Fibroblast of gingiva (primary cell): ENCODE measurements at regions not wholly inside any gene's neighbourhood (a gene's known extent, or its start where the extent isn't known, plus 50 kb on each side); places are given as distances from the start of the nearest gene placed in this dataset.

ENCODE experiments used
- DNase-seq: peaks from one replicate; pipeline ENCODE4 v3.0.0-alpha.2; 2011; ENCODE audit warnings: low read depth

GRCh38 chr16:48487287-48487686 is 102.1 kb upstream of the SIAH1 start:
- DNase-seq: no peak

DNA sequence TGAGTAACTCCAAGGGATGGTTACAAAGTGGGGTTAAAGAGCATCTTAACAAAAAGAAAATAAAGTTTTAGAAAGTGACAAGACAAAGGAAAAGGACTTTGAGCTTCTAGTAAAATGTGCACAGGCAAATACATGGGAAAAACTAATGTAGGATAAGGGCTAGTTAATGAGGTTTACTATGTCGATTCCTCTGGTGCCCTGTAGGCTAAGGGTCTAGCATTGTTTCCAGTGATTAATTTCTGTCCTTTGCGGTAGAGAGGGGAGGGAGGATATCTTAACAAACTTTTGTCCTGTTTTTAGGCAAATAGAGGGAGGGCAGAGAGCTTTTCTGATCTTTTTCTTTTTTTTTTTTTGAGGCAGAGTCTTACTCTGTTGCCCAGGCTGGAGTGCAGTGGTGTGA is 96.6 kb upstream of the SIAH1 start:
- DNase-seq: no peak

GRCh38 chr16:48481211-48481610 is 96.0 kb upstream of the SIAH1 start:
- no peak for DNase-seq

DNA sequence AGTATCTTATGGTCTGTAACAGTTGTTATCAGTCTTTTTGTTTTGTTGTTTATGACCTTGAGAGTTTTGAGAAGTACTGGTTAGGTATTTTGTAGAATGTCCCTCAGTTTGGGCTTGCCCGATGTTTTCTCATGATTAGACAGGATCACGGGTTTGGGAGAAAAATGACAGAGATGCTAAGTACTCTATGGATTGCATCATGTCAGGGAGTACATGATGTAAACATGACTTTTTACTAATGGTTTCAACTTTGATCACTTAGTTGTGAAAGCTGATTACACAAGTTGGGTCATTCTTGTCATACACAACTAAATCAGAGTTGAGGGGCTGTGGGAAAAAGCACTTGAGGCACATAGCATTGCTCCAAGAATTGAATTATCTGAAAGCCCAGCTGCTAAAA is 94.7 kb upstream of the SIAH1 start:
- peak; percentile 59 for DNase-seq

GRCh38 chr16:48479329-48479728 is 94.1 kb upstream of the SIAH1 start:
- DNase-seq: no peak

DNA sequence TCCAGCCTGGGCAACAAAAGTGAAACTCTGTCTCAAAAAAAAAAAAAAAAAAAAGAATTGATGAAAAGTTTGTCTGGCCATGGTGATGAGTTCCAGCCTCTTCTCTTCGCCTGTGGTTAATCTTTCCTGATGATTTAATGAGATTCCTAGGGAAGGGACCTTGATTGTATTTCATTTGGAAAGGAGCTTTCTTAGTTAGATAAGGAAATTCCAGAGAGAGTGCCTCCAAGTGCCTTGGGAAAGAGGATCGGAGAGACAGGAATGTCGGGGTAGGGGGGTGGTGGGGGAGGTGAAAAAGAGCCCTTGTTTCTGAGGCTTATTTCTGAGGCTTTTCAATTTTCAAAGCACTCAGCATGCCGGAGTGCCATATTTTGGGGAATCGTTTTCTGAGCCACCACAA is 93.2 kb upstream of the SIAH1 start:
- no peak for DNase-seq

DNA sequence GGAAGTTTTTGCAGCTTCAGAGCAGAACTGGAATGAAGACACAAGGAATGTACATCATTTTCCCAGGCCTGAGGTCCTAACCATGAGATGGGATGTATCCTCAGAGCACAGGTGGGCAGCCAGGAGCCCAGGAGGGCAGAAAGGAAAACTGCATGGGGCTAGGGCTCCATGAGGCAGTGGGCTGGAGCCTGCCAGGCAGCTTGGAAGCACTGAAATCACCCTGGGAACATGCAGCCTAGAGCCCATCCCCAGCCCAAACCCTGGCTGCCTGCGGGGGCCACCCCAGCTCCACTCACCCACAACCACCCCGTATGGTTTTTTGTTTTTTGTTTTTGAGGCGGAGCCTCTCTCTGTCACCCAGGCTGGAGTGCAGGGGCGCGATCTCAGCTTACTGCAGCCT is 86.2 kb upstream of the SIAH1 start:
- DNase-seq: no peak

DNA sequence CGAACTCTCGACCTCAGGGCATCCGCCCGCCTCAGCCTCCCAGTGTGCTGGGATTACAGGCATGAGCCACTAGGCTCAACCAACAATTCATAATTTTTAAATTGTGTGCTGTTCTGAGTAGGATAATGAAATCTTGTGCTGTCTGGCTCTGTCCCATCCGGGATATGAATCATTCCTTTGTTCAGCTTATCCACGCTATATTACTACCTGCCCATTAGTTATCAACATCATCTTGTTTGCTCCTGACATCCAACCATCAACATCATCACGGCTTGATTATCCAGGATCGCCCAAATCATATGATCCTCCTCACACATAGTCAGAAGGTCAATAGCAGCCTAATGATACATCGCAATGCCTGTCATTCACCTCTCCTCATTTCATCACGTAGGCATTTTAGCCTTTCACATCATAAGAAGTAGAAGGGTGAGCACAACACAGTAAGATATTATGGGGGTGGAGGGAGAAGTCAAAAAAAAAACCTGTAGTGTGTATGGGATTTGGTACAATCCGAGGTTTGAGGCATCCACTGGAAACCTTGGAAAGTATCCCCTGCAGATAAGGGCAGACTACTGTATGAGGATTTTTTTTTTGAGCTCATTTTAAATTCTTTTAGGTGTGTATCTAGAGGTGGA is 77.0 kb upstream of the SIAH1 start:
- no peak for DNase-seq

DNA sequence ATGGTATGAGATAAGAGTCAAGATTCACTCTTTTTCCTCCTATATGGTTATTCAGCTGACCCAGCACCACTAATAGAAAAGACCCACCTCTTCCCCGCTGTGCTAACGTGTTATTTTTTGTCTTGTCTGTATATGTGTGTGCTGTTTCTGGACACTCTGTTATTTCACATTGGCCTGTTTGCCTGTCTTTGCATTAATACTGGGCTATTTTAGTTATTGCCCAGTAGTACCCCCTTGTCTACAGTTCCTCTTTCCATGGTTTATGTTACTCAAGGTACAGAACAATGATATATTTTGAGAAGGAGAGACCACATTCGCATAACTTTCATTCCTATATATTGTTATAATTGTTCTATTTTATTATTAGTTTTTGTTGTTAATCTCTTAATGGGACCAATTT is 74.0 kb upstream of the SIAH1 start:
- DNase-seq: no peak

DNA sequence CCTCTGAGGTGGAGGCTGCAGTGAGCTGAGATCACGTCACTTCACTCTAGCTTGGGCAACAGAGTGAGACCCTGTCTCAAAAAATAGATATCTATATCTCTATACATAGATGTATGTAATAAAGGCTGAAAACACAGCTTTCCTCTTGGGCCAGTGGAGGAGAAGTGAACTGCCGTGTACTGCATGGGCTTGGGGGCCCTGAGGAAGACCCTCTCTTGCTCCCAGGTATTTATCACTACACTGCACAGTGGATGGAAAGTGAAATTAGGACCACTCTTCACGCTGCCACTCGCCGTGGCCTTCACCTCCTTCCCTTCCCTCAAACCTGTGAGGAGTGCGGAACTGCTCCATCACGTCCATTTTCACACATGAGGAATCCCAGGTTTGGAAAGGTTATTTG is 68.8 kb upstream of the SIAH1 start:
- no peak for DNase-seq

DNA sequence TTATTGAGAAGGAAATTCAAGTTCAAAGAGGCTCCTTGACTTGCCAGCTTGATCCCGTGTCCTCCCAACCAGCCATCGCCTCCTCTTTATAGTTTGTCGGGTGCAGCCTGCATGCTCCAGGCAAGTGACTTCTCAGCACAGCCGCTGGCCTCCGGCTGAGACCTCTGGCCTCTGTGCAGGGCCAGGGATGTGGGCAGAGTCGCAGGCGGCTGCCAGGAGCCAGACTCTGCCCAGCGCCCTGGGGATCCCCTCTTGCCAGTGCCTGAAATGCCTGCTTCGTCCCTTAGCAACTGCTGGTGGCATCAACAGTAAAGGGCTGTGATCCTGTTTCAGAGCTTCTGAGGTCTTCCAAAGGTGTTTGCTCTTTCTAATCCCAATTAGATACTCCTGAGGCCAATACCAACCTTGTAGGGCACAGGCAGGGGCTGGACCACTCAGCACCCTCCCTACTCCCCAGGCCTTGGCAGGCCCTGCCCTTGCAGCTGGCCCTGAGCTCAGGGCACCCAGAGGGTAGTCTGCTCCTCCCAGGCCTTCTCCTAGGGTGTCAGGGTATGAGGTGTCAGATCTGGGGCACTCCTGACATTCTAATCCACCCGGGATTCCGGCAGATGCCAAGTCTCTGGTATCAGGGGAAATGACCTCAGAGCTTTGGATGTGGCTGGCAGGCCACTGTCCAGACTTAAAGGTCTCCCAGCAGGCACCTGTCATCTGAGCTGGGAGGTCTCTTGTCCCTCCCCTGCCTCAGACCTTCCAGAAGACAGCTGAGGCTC is 68.0 kb upstream of the SIAH1 start:
- DNase-seq: no peak

- DNase-seq: no peak
Observed at GRCh38 chr16:48451323-48451722, 66.1 kb upstream of the SIAH1 start.

GRCh38 chr16:48450367-48450766 is 65.2 kb upstream of the SIAH1 start:
- no peak for DNase-seq

DNA sequence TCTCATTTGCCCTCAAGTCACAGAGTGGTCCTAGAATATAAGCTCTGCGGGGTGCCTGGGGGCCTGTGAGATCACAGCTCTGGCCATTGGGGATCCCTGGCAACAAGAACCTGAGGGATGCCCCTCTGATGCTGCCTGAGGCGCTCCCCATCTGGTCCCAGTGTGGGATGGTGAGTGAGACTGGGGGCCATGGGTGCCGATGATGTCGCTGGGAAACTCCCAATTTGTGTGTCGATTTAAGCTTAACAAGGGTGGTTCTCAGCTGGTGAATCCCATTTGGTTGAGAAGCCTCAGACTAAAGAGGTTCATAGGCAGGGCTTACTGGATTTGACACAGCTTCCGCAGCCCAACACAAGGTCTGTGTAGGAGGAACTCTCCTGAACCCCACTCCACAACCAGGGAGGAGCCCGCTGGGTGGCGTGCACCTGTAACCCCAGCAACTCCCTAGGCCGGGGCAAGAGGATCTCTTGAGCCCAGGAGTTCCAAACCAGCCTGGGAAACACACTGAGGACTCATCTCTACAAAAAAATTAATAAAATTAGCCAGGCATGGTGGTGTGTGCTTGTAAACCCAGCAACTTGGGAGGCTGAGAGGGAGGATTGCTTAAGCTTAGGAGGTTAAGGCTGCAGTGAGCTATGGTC is 63.7 kb upstream of the SIAH1 start:
- no peak for DNase-seq

- no peak for DNase-seq
Observed at GRCh38 chr16:48447940-48448536, 62.8 kb upstream of the SIAH1 start.

GRCh38 chr16:48447428-48447827 is 62.2 kb upstream of the SIAH1 start:
- no peak for DNase-seq

GRCh38 chr16:48446534-48446920 is 61.3 kb upstream of the SIAH1 start:
- DNase-seq: no peak

DNA sequence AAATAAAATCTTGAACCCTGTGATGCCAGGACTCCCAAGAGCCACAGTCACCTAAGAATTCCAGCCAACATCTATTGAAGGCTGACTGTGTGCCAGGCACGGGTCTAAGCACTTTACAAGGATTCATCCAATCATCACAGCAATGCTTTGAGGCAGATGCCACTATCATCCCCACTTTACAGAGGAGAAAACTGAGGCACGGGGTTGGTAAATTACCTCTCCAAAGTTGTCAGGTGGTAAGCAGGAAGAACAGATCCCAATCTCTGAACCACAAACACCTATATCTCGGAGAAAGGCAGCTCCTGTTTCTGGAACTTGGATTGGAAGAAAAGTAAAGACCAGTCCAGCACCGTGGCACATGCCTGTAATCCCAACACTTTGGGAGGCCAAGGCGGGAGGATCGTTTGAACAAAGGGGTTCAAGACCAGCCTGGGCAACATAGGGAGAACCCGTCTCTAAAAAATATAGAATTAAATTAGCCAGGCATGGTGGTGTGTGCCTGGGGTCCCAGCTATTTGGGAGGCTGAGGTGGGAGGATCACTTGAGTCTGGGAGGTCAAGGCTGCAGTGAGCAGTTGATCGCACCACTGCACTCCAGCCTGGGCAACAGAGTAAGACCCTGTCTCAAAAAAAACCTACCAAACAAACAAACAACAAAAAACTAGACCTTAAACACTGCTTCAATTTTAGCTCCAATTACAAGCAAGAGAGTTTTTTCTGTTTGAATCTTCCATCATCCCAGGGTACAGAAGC is 60.7 kb upstream of the SIAH1 start:
- DNase-seq: no peak

DNA sequence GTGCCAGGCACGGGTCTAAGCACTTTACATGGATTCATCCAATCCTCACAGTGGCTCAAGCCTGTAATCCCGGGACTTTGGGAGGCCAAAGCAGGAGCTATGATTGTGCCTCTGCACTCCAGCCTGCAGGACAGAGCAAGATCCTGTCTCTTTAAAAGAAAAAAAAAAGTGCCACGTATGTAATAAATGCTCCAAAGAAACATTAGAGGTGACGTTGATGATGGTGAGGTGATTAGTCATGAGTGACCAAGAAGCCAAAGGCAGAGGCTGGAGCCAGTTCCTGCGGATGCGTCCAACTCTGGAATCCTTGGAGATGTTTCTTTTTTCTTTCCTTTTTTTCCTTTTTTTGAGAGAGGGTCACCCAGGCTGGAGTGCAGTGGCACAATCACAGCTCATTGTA is 59.4 kb upstream of the SIAH1 start:
- peak; percentile 79 for DNase-seq

- DNase-seq: no peak
Observed at GRCh38 chr16:48442379-48442778, 57.2 kb upstream of the SIAH1 start.

DNA sequence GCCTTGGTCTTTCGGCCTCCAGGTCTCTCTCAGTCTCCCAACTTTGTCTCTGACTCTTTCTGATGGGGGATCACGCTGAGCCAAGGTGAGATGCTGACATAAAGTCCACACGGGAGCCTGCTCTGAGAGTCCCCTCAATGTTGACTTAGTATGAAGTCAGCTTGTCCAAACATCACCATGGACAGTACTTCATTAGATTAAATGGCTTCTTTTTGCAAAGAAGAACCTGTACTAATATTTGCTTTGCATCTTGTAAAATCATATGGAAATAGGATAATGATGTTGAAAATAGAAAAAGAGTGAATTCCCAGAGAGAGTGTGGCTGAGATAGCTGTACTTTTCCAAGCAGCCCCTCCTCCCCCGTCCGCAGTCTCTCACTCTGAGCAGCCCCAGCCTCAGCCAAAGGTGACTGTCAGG is 56.7 kb upstream of the SIAH1 start:
- no peak for DNase-seq

DNA sequence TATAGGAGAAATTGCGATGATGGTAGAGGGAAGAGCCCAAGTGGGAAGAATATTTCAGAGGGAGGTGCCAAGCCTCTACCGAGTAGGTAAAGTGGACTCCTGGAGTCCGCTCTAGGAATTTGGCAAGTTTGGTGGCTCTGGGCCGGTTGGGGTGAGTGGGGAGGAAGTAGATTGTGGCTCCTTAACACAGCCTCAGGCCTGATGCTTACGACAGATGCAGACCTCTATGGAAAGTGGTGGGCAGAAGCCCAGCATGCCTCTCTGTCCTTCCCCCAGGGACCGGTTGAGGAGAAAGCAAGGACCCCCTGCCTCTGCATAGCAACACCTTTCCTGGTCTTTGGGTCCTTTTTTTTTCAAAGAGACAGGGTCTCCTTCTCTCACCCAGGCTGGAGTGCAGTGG is 55.9 kb upstream of the SIAH1 start:
- no peak for DNase-seq
